ENCODE measurements at regions not wholly inside any gene's neighbourhood (a gene's known extent, or its start where the extent isn't known, plus 50 kb on each side); places are given as distances from the start of the nearest gene placed in this dataset.
"Not testable (repeated sequence)": the region's sequence is repeated elsewhere in the genome, so short reads cannot be mapped to it uniquely, and the experiment has no call there.

GRCh38 chr3:139199421-139200010 is 144.3 kb upstream of the MRPS22 start:
- no peak for DNase-seq (ENCODE audit: low read depth in 2 of 2)

GRCh38 chr3:139201446-139202225 is 142.2 kb upstream of the MRPS22 start:
- DNase-seq (ENCODE audit: low read depth in 2 of 2), result no peak

DNA sequence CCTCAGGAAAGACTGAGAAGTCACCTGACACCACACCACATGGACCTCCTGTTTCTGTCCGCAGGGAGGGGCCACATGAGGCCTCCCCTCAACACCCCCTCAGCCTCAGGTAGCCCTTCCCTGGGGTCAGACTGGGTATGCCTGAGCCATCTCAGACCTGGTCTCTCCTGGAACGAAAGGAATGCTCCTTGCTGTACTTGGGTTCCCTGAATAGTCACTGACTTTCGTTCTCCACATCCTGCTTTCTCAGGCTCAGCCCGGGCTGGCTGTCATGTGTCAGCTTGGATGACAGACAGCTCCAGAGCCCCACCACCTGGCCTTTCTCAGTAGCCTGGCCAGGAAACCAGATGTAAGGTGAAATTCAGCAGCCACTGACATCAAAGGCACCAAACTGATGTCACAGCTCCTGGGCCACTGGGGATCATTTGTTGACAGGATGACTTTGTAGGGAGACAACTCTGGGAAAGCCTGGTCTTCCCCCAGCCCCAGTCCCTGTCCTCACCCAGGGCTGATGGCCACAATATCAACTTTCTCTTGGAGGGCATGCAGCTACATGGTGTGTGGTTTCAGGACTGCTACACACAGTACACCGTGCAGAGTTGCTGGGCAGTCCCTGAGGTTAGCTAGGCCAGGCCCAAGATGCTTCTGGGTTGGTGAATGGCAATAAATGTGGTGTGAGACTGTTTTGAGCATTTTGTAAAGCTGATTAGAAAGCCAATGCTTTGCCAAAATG is 141.4 kb upstream of the MRPS22 start:
- no peak for DNase-seq (ENCODE audit: low read depth in 2 of 2)

DNA sequence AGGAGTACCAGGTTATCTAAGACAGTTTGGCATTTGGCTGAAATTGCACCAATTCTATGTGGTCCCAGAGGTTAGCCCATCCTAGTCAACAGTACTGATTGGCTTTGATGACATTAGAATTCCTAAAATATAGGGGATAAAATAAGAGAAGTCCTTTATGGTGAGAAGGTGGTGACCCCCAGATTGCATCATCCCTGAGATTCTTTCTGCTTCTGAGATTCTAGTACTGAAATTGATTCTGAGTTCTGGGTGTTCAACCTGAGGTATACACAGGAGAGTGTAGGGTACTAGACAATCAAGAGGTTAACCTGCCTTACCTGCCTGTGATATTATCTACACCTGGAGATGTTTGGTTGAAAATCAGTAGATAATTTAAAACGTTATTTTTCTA is 140.9 kb upstream of the MRPS22 start:
- no peak for DNase-seq (ENCODE audit: low read depth in 2 of 2)

GRCh38 chr3:139203752-139204151 is 140.1 kb upstream of the MRPS22 start:
- no peak for DNase-seq (ENCODE audit: low read depth in 2 of 2)

GRCh38 chr3:139204728-139205127 is 139.1 kb upstream of the MRPS22 start:
- DNase-seq (ENCODE audit: low read depth in 2 of 2), result no peak

GRCh38 chr3:139213936-139214335 is 129.9 kb upstream of the MRPS22 start:
- no peak for DNase-seq (ENCODE audit: low read depth in 2 of 2)

DNA sequence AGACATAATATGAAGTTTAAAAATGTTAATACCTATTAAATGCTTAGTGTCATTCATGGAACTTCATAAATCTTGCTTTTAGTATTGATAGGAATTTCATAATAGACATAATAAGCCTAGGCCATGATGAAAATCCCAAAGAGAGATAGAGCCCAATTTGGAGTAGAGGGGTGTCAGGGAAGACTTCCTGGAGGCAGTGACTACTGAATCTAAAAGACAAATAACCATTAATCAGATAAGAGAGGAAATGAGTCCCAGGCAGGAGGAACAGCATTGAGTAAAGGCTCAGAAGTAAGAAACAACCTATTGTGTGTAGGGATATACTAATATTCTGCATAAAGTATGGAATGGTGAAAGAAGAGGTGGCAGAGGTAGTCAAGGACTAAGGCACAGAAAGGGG is 126.9 kb upstream of the MRPS22 start:
- DNase-seq (ENCODE audit: low read depth in 2 of 2), result no peak

- DNase-seq (ENCODE audit: low read depth in 2 of 2), result no peak
Measured at GRCh38 chr3:139217633-139218032, 126.2 kb upstream of the MRPS22 start.

- no peak for DNase-seq (ENCODE audit: low read depth in 2 of 2)
Measured at GRCh38 chr3:139218046-139218445, 125.8 kb upstream of the MRPS22 start.

DNA sequence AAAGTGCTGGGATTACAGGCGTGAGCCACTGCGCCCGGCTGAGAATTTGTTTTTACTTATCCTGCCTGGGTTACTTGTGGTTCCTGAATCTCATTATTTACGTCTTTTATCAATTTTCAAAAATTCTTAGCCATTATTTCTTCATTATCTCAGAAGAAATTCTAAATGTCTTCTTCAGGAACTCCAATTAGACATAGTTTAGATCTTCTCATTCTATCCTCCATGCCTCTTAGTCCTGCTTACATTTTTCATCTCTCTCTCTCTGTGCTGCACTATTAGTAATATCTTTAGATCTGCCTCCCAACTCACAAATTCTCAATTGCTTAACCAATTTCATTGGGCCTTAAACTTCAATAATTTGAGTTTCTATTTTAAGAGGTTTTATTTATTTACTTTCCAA is 124.4 kb upstream of the MRPS22 start:
- no peak for DNase-seq (ENCODE audit: low read depth in 2 of 2)

DNA sequence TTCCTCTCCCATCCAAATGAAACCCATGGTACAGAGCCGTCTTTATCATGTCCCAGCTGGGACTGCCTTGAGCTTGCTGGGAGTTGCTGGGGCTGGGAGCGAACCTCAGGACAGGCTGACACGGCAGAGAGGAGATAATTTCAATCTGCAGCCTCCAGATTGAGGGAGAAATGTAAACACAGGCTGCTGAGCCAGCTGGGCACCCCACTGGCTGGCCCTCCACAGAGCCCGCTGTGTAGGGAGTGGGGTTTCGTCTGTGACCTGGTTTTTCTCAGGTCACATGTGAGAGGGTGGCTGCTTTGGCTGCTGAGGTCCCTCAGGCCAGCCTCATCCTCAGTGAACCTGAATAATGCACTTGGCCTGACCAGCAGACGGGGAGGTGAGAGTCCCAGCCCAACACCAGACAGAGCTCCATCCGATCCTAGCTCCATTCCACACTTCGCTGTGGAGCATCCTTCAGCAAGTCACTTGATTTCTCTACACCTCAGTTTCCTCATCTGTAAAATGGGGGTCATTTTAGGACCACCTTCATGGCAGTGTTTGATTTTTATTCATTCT is 121.6 kb upstream of the MRPS22 start:
- no peak for DNase-seq (ENCODE audit: low read depth in 2 of 2)

GRCh38 chr3:139225548-139225947 is 118.3 kb upstream of the MRPS22 start:
- DNase-seq (ENCODE audit: low read depth in 2 of 2), result no peak

DNA sequence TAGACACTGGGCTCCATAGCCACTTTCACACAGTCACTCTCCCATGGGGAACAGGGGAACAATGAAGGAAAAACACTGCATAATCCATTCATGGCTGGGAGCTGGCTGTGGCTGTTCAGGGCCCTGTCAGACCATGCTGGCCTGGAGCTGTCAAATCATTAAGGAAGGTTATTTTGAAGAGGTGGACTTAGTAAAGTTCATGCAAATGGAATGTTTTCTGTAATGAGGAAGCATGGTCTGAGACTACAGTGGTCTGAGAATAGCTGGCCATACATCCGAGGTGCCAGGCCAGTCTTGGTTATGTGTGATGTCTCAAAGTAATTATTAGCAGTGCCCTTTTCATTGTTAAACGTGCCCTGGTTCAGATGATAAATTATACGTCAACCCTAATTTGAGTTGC is 117.1 kb upstream of the MRPS22 start:
- no peak for DNase-seq (ENCODE audit: low read depth in 2 of 2)

GRCh38 chr3:139227165-139227564 is 116.7 kb upstream of the MRPS22 start:
- no peak for DNase-seq (ENCODE audit: low read depth in 2 of 2)

DNA sequence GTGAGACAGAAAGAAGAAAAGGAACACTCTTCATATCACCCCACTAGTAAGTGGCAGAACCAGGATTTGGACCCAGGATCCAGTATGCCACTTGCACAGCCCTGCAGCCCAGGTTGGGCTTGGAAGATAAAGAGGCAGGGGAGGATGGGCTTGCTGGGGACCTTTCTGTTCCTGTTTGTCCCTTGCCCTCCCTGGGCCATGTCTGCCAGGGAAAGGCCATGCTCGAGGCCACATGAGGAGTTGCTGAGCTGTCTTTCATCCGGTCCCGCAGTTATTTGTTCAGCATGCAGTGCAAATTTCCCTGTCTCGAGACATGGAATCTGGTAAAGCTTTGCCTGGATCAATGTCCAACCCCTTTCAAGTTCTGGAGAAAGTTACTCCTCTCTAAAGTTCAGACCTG is 116.0 kb upstream of the MRPS22 start:
- no peak for DNase-seq (ENCODE audit: low read depth in 2 of 2)

DNA sequence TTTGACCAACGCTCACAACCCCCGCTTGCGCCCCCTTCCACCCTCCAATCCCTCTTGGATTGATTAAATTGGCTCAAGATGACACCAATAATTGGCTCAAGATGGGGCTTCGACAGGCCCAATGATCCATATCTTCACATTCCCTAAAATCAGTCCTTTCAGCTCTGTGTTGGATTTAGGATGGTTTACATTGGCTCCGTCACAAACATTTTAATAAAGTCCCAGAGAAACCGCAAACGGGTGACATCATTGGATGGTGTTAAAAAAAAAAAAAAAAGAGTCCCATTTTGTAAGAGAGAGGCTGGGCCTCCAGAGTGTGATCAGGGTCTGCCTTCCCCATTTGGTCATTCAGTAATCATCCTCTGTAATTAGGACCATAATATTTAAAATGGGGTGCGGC is 113.4 kb upstream of the MRPS22 start:
- no peak for DNase-seq (ENCODE audit: low read depth in 2 of 2)

- DNase-seq (ENCODE audit: low read depth in 2 of 2), result no peak
Measured at GRCh38 chr3:139231555-139232281, 112.1 kb upstream of the MRPS22 start.

- not testable (repeated sequence) for DNase-seq (ENCODE audit: low read depth in 2 of 2)
Measured at GRCh38 chr3:139232341-139232740, 111.5 kb upstream of the MRPS22 start.

DNA sequence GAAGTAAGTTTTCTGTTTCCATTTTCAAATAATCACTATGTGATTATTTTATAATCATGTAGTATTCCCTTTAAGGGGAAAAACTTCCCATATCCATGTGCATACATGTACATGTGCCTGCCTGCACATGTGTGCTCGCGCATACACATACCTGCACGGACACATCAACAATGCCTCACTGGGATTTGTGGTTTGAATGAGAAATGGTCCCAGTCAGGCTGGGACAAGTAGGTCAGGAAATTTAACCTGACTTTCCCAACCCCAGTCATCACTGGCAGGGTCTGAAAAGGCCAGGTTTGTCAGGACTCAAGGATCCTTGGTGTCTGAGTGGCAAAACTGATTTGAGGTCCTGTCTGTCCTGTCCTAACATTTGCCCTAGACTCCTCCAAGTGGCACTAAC is 109.3 kb upstream of the MRPS22 start:
- DNase-seq (ENCODE audit: low read depth in 2 of 2), result no peak

GRCh38 chr3:139235192-139235591 is 108.6 kb upstream of the MRPS22 start:
- DNase-seq (ENCODE audit: low read depth in 2 of 2), result no peak

DNA sequence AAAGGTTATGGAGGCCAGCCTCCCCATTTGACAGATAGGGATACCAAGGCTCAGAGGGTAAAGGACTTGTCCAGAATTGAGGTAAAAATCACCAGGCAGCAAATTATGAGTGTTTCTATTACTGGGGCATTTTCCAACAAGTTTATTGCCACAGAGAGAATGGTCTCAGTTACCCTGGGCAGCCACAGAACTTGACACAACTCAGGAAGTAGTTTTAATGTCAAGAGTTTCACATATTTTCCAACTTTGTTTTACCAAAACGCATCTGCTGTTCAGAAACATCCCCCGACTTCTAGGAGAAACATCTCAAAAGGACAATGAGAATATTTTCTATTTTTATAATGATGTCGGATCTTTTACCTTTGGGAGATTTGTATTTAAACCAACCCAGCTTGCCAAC is 107.5 kb upstream of the MRPS22 start:
- no peak for DNase-seq (ENCODE audit: low read depth in 2 of 2)

Measured in stimulated activated CD4-positive, alpha-beta T cell treated with anti-CD3 and anti-CD28 coated beads, Interleukin-4, amount 100 ng/mL, for 48 hours (primary cell).